Skeletal muscle satellite cell (primary cell): ENCODE measurements at regions not wholly inside any gene's neighbourhood (a gene's known extent, or its start where the extent isn't known, plus 50 kb on each side); places are given as distances from the start of the nearest gene placed in this dataset.
"Not testable (repeated sequence)": the region's sequence is repeated elsewhere in the genome, so short reads cannot be mapped to it uniquely, and the experiment has no call there.

Experiments
- H3K27me3 ChIP-seq: 2 replicates; pipeline ENCODE4 v1.7.0; 2013; ENCODE audit warnings: low read length; ENCODE audit not compliant: control insufficient read depth, insufficient read depth
- H3K36me3 ChIP-seq: 2 replicates; pipeline ENCODE4 v1.7.0; 2013; ENCODE audit warnings: mild to moderate bottlenecking, control low read depth, low read length; ENCODE audit not compliant: insufficient read depth
- H3K4me1 ChIP-seq: 2 replicates; pipeline ENCODE4 v1.7.0; 2013; ENCODE audit warnings: low read length; ENCODE audit not compliant: control insufficient read depth, insufficient read depth
- H3K4me2 ChIP-seq: 2 replicates; pipeline ENCODE4 v1.7.0; 2013; ENCODE audit warnings: mild to moderate bottlenecking, low read length
- H3K4me3 ChIP-seq: 2 replicates; pipeline ENCODE4 v1.7.0; 2013; ENCODE audit warnings: low read length
- H3K9ac ChIP-seq: 2 replicates; pipeline ENCODE4 v1.7.0; 2013; ENCODE audit warnings: mild to moderate bottlenecking, low read depth, low read length, moderate library complexity
- H3K9me3 ChIP-seq: replicated peaks from 2 replicates; pipeline ENCODE4 v1.7.0; 2013; ENCODE audit warnings: mild to moderate bottlenecking, control low read depth, low read length

DNA sequence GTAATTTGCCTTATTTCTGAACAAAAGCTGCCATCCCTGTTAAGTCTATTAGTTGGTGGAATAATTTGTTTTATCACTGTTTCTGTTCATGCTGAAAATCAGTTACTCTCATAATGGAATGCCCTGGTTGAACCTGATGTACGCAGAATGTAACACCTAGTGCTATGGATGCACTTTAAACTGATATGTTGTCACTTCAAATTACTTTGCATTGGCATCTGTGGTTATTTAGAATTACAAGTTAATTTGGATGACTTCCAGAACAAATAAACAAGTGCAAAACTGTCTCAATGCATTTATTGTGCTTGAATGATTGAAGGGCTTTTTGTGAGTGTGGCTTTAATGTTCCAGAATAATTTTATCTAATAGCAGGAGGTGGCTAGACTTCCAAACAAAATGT, 368.2 kb upstream of the SLITRK5 start:
- Histone ChIP-seq H3K27me3 (no peaks in the 10 kb centered on the region), H3K4me2 (no peak overlapping the region), H3K4me1 (no peaks in the 10 kb centered on the region), H3K36me3 (no peaks in the 10 kb centered on the region), H3K4me3 (no peak overlapping the region), H3K9ac (no peak overlapping the region), H3K9me3 (no peaks in the 10 kb centered on the region)

DNA sequence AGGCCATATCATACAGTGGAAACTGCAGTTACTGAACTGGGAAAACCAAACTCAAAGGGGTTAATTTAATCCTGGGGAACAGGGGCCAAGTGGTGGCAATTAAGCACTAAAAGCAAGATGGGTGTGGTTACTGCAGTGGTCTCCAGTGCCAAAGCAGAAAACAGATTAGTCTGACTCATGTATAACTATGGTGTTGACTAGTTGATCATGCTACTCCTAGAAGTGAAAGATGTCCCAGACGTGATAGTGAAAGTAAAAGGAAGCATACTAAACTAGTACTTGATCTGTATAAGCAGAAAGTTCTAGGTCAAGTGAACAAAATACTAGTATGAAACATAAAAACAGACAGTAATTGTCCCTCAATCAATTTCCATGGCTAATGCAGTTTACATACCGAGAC, 360.0 kb upstream of the SLITRK5 start:
- Histone ChIP-seq H3K9ac (no peak overlapping the region), H3K4me1 (no peaks in the 10 kb centered on the region), H3K27me3 (no peaks in the 10 kb centered on the region)

GRCh38 chr13:87314822-87315221, 356.3 kb upstream of the SLITRK5 start:
- Histone ChIP-seq H3K4me2 (no peak overlapping the region), H3K36me3 (no peaks in the 10 kb centered on the region), H3K4me3 (no peak overlapping the region), H3K4me1 (no peaks in the 10 kb centered on the region), H3K9ac (no peak overlapping the region), H3K27me3 (no peaks in the 10 kb centered on the region), H3K9me3 (peaks cover 2% of the 10 kb centered on the region)

More for the DNA sequence above, 360.0 kb upstream of the SLITRK5 start:
- Histone ChIP-seq H3K36me3 (no peaks in the 10 kb centered on the region), H3K4me3 (no peak overlapping the region), H3K4me2 (no peak overlapping the region), H3K9me3 (peaks cover 2% of the 10 kb centered on the region)

- Histone ChIP-seq H3K4me2 (no peak overlapping the region), H3K36me3 (no peaks in the 10 kb centered on the region), H3K27me3 (no peaks in the 10 kb centered on the region), H3K9me3 (no peaks in the 10 kb centered on the region), H3K4me1 (no peaks in the 10 kb centered on the region), H3K4me3 (no peak overlapping the region), H3K9ac (no peak overlapping the region)
Observed at GRCh38 chr13:87322386-87322785, 348.8 kb upstream of the SLITRK5 start.

DNA sequence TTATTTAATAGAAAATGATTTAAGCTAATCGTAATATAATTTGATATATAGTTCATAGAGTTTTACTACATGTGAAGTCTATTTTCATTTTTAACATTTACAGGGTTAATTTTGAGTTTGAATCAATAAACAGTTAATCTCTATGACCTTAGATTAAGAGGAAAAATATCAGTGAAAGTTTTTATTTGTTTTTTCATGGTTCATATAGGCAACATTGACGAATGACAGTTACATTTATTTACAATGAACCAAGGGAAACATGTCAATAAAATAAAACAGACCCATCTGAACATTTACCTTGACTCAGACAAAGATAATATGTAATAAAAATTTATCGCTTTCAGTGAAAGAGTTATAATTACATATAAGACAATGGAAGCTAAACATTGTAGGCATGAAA, 346.6 kb upstream of the SLITRK5 start:
- no peak overlapping the region for H3K4me2 ChIP-seq
- H3K4me1 ChIP-seq = no peaks in the 10 kb centered on the region
- no peak overlapping the region for H3K4me3 ChIP-seq
- no peaks in the 10 kb centered on the region for H3K9me3 ChIP-seq
- no peaks in the 10 kb centered on the region for H3K27me3 ChIP-seq
- no peaks in the 10 kb centered on the region for H3K36me3 ChIP-seq
- no peak overlapping the region for H3K9ac ChIP-seq

GRCh38 chr13:87331178-87331577, 340.0 kb upstream of the SLITRK5 start:
- Histone ChIP-seq H3K9me3 (no peaks in the 10 kb centered on the region), H3K27me3 (no peaks in the 10 kb centered on the region), H3K4me3 (no peak overlapping the region), H3K36me3 (no peaks in the 10 kb centered on the region), H3K9ac (no peak overlapping the region), H3K4me1 (no peaks in the 10 kb centered on the region), H3K4me2 (no peak overlapping the region)

- H3K4me1 ChIP-seq = no peaks in the 10 kb centered on the region
- no peaks in the 10 kb centered on the region for H3K27me3 ChIP-seq
- H3K9ac ChIP-seq = no peak overlapping the region
- H3K4me2 ChIP-seq = no peak overlapping the region
- H3K36me3 ChIP-seq = no peaks in the 10 kb centered on the region
- no peaks in the 10 kb centered on the region for H3K9me3 ChIP-seq
- no peak overlapping the region for H3K4me3 ChIP-seq
Observed at GRCh38 chr13:87333599-87333998, 337.6 kb upstream of the SLITRK5 start.

- Histone ChIP-seq H3K36me3 (no peaks in the 10 kb centered on the region), H3K9ac (no peak overlapping the region), H3K4me1 (no peaks in the 10 kb centered on the region), H3K9me3 (no peaks in the 10 kb centered on the region), H3K4me3 (no peak overlapping the region), H3K27me3 (no peaks in the 10 kb centered on the region), H3K4me2 (no peak overlapping the region)
Observed at GRCh38 chr13:87334176-87334575, 337.0 kb upstream of the SLITRK5 start.

- not testable (repeated sequence) for H3K27me3 ChIP-seq, H3K4me1 ChIP-seq, H3K9ac ChIP-seq, H3K9me3 ChIP-seq, H3K4me2 ChIP-seq, H3K4me3 ChIP-seq, H3K36me3 ChIP-seq
Observed at GRCh38 chr13:87336346-87336889, 334.8 kb upstream of the SLITRK5 start.

DNA sequence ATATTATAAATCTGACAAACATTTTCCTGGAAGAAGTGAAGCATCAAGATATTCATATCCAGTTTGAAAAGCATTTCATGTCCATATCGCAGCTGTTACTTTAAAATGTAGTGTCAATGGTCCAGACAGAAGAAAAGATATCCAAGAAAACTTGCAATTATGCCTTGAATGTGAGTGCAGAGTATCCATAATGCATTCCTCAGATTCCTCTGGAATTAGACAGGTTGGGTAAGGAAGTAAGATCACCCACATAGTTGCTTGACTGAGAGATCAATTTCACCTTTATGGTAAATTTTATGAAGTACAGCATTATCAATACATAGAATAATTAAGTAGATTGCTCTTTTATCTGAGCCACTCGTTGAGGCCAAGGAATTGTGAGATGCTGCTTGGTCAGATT, 327.0 kb upstream of the SLITRK5 start:
- Histone ChIP-seq H3K9me3 (no peaks in the 10 kb centered on the region), H3K4me2 (no peak overlapping the region), H3K4me1 (no peaks in the 10 kb centered on the region), H3K4me3 (no peak overlapping the region), H3K9ac (no peak overlapping the region), H3K27me3 (no peaks in the 10 kb centered on the region), H3K36me3 (no peaks in the 10 kb centered on the region)

DNA sequence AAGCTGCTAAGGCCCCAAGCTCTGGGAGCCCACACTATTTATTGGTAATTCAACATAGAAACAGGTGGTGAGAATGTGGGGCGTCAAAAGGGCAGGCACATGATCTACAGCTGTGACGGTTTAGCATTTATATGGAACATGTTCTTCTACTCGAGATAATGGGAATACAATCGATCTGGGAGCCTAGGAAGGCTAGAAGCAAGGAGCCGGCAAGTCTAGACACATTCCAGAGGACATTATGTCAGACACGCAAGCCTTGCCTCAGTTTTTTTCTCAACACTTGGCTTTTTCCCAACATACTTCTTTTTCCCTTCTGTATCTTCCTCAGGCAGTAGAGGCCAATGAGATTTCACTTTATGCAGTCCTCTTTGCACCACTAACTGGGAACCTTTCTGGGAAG, 315.7 kb upstream of the SLITRK5 start:
- Histone ChIP-seq H3K4me2 (no peak overlapping the region), H3K36me3 (no peaks in the 10 kb centered on the region), H3K9ac (no peak overlapping the region), H3K4me3 (no peak overlapping the region), H3K9me3 (no peaks in the 10 kb centered on the region), H3K4me1 (no peaks in the 10 kb centered on the region), H3K27me3 (no peaks in the 10 kb centered on the region)

DNA sequence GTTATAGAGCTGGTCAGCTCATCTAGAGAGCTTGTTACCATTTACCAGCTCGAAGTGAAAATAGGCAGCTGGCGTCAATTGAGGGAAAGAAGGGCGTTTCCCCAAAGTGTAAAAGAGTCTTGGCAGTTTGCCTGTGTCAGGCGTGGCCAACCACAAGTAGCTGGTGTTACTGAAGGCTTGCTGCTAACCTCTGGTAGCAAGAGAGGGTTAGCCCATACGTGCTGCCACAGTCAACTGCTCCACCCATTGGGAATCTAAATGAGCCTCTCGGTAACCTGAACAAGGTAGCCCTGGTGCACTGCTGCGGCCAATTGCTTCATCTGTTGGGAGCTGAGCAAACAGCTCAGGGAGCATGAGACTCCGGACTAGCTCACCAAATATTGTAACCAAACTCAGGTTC, 314.9 kb upstream of the SLITRK5 start:
- no peaks in the 10 kb centered on the region for H3K9me3 ChIP-seq
- H3K27me3 ChIP-seq = no peaks in the 10 kb centered on the region
- no peaks in the 10 kb centered on the region for H3K36me3 ChIP-seq
- H3K4me3 ChIP-seq = no peak overlapping the region
- H3K4me1 ChIP-seq = no peaks in the 10 kb centered on the region
- H3K4me2 ChIP-seq = no peak overlapping the region
- no peak overlapping the region for H3K9ac ChIP-seq
